ENCODE measurements at regions not wholly inside any gene's neighbourhood (a gene's known extent, or its start where the extent isn't known, plus 50 kb on each side); places are given as distances from the start of the nearest gene placed in this dataset.

DNA sequence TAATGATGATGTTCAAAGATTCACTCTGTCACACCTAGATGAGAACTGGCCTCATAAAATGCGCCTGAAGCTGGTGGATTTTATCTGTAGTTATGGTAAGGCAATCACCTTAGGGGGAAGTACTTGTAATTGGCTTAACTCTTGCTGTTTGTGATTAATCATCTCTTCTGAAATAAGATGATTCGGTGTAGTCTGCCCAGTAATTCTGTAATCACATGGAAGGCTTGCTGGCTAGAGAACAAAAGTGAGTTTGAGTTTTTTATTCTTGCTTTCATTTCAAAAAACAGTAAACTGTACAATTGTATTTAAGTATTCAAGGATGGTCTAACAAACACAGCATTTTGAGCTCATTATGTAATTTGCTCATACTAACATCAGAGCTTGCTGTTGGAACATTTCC lies 72.1 kb downstream of the OTOL1 start (continued):
- no peak for TF ChIP-seq HMG20A (CRISPR knock-in tag; IDR thresholded peaks at IDR 0.05; ENCODE audit: borderline replicate concordance)
- no peak for TF ChIP-seq ZNF605 (CRISPR knock-in tag; IDR thresholded peaks at IDR 0.05)

DNA sequence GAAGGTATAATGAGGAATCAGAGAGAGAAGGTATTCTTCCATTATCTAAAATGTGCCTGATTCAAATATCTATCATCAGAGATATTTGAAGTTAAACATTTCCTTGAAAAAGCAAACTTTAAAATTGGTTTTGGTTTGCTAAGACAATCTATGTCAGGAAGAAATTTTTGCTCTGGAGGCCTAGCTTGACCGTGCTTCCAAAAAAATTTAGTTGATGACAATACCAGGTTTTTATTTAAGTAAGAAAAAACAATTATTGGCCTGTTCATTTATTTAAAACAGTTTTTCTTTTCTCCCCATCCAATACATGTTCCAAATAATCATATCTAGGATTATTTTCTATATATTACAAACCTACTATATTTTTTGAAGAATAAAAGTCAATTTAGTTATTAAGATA lies 75.3 kb downstream of the OTOL1 start:
- H4K20me1 ChIP-seq (ENCODE audit: insufficient read depth, low read length), result no peaks in the 10 kb centered on the region
- no peak overlapping the region for H3K4me2 ChIP-seq (ENCODE audit: low read depth, low read length)
- H3K36me3 ChIP-seq (replicated peaks in 1 of 2; ENCODE audit: control insufficient read depth in 1 of 2, insufficient read depth in 2 of 2, low read length in 2 of 2), result no peaks in the 10 kb centered on the region
- no peak overlapping the region for H3K9ac ChIP-seq (ENCODE audit: insufficient read depth, low read depth, low read length)
- ATAC-seq (no peak), DNase-seq (ENCODE audit: low spot score) (no peak), FAIRE-seq (no peak)
- ChIA-PET CTCF (ENCODE audit: low intra/inter-chr PET ratio, low total read pairs) (no interaction called here), POLR2A (no interaction called here)
- no peak overlapping the region for H3K4me3 ChIP-seq (replicated peaks in 1 of 3; ENCODE audit: insufficient read depth in 1 of 3, low read depth in 2 of 3, low read length in 3 of 3)
- H3K27ac ChIP-seq (ENCODE audit: extremely low read length, insufficient read depth, low read length), result no peak overlapping the region
- H3K4me1 ChIP-seq (ENCODE audit: insufficient read depth, low read length), result no peaks in the 10 kb centered on the region
- H3K27me3 ChIP-seq (ENCODE audit: control insufficient read depth in 1 of 2, insufficient read depth in 2 of 2, low read length in 2 of 2), result no peaks in the 10 kb centered on the region
- intact Hi-C loops (cut with micrococcal nuclease; ENCODE audit: unreplicated experiment), result no loop called here
- no TSS peak for BruUV-seq (replicated peaks)
- no peaks in the 10 kb centered on the region for H3K9me3 ChIP-seq (ENCODE audit: low read length)
- H3K79me2 ChIP-seq (ENCODE audit: insufficient read depth, low read length), result no peaks in the 10 kb centered on the region
- 0% methylated on average over 1 of the region's 1 CpG for WGBS (ENCODE audit: low lambda C conversion rate)
- in situ Hi-C loops (cut with HindIII; ENCODE audit: extremely low pct_ligation_motif_present, low pct_unique_long_range_greater_than_20kb), result loop anchor here (25.0 kb wide), 1 partner anchor 1915 kb away; no protein-coding TSS in a partner anchor
- no peak for TF ChIP-seq CENPX (CRISPR knock-in tag; IDR thresholded peaks at IDR 0.05)
- TF ChIP-seq ZNF850 (CRISPR knock-in tag; conservative IDR thresholded peaks at IDR 0.05), result no peak
- TF ChIP-seq, protein P1, sequence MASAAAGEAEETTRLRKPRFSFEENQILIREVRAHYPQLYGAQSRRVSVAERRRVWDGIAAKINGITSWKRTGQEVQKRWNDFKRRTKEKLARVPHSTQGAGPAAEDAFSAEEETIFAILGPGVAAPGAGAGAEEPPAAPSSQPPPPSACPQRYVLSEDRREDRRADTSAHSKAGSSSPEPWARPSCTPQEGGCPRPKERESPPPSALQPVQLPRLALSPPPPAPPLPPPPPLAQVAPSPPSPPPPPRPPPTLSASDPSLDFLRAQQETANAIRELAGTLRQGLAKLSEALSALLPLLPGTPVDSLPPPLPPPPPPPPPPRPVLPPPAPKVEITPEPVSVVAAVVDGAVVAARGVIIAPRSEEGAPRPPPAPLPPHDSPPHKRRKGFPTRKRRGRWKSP (CRISPR knock-in tag; IDR thresholded peaks at IDR 0.05), result no peak
- TF ChIP-seq, protein P2, sequence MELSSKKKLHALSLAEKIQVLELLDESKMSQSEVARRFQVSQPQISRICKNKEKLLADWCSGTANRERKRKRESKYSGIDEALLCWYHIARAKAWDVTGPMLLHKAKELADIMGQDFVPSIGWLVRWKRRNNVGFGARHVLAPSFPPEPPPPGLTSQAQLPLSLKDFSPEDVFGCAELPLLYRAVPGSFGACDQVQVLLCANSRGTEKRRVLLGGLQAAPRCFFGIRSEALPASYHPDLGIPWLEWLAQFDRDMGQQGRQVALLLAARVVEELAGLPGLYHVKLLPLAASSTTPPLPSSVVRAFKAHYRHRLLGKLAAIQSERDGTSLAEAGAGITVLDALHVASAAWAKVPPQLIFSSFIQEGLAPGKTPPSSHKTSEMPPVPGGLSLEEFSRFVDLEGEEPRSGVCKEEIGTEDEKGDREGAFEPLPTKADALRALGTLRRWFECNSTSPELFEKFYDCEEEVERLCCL (CRISPR knock-in tag; IDR thresholded peaks at IDR 0.05; ENCODE audit: borderline replicate concordance), result no peak
- TF ChIP-seq CAMTA2 (CRISPR knock-in tag; IDR thresholded peaks at IDR 0.05; ENCODE audit: borderline replicate concordance), result no peak
- TF ChIP-seq ATAD3A (CRISPR knock-in tag; IDR thresholded peaks at IDR 0.05), result no peak
- H2AFZ ChIP-seq (ENCODE audit: low read length), result no peak overlapping the region

Data from HepG2 (cell line).